ENCODE measurements at regions not wholly inside any gene's neighbourhood (a gene's known extent, or its start where the extent isn't known, plus 50 kb on each side); places are given as distances from the start of the nearest gene placed in this dataset.
A peak's percentile ranks its signal among the peaks of the same experiment; 100 is the strongest.
"Not testable (repeated sequence)": the region's sequence is repeated elsewhere in the genome, so short reads cannot be mapped to it uniquely, and the experiment has no call there.

GRCh38 chr20:53855733-53856132, 214.7 kb downstream of the BCAS1 start:
- DNase-seq = peak; percentile 62 to 73

- not testable (repeated sequence) for DNase-seq
These were observed 215.8 kb downstream of the BCAS1 start for GRCh38 chr20:53854609-53854926.

- peak; percentile 35 to 55 for DNase-seq
These were observed 217.2 kb downstream of the BCAS1 start for GRCh38 chr20:53853111-53853713.

- DNase-seq = no peak
These were observed 217.7 kb downstream of the BCAS1 start for GRCh38 chr20:53852691-53853090.

- DNase-seq = peak in 1 of 2 donors; percentile 1
These were observed 218.4 kb downstream of the BCAS1 start for GRCh38 chr20:53852014-53852413.

- peak in 1 of 2 donors; percentile 2 for DNase-seq
These were observed 220.1 kb downstream of the BCAS1 start for GRCh38 chr20:53850319-53850718.

GRCh38 chr20:53849471-53850059, 220.8 kb downstream of the BCAS1 start:
- peak in 1 of 2 donors; percentile 1 for DNase-seq

GRCh38 chr20:53848304-53848703, 222.1 kb downstream of the BCAS1 start:
- no peak for DNase-seq

- DNase-seq = peak; percentile 33 to 73
These were observed 222.6 kb downstream of the BCAS1 start for GRCh38 chr20:53847837-53848170.

- peak; percentile 65 to 80 for DNase-seq
These were observed 223.1 kb downstream of the BCAS1 start for GRCh38 chr20:53847139-53847836.

- DNase-seq = no peak
These were observed 223.8 kb downstream of the BCAS1 start for GRCh38 chr20:53846640-53847039.

- no peak for DNase-seq
These were observed 224.4 kb downstream of the BCAS1 start for GRCh38 chr20:53845980-53846379.

GRCh38 chr20:53844259-53844658, 226.1 kb downstream of the BCAS1 start:
- DNase-seq = peak in 1 of 2 donors; percentile 2

- DNase-seq = no peak
These were observed 226.7 kb downstream of the BCAS1 start for GRCh38 chr20:53843645-53844044.

- no peak for DNase-seq
These were observed 227.9 kb downstream of the BCAS1 start for GRCh38 chr20:53842301-53843099.

- no peak for DNase-seq
These were observed 228.7 kb downstream of the BCAS1 start for GRCh38 chr20:53841741-53842140.

- DNase-seq = no peak
These were observed 229.9 kb downstream of the BCAS1 start for GRCh38 chr20:53840532-53840931.

GRCh38 chr20:53839423-53840176, 230.8 kb downstream of the BCAS1 start:
- DNase-seq = peak; percentile 51 to 64

- DNase-seq = no peak
These were observed 232.0 kb downstream of the BCAS1 start for GRCh38 chr20:53838311-53838868.

GRCh38 chr20:53837126-53837826, 233.1 kb downstream of the BCAS1 start:
- DNase-seq = no peak

- DNase-seq = no peak
These were observed 235.6 kb downstream of the BCAS1 start for GRCh38 chr20:53834749-53835148.

GRCh38 chr20:53834062-53834442, 236.3 kb downstream of the BCAS1 start:
- peak in 1 of 2 donors; percentile 16 for DNase-seq

Data from inflammatory macrophage (primary cell).